ENCODE measurements at regions not wholly inside any gene's neighbourhood (a gene's known extent, or its start where the extent isn't known, plus 50 kb on each side); places are given as distances from the start of the nearest gene placed in this dataset.

GRCh38 chr14:98965076-98965475 is 306.9 kb downstream of the BCL11B start:
- Mint-ChIP-seq H3K36me3 (ENCODE audit: low read depth, unreplicated experiment) (no peaks in the 10 kb centered on the region), H3K4me1 (ENCODE audit: low read depth, unreplicated experiment) (no peaks in the 10 kb centered on the region), H3K4me3 (ENCODE audit: unreplicated experiment) (no peak overlapping the region), H3K27ac (ENCODE audit: unreplicated experiment) (no peak overlapping the region), H3K9me3 (ENCODE audit: unreplicated experiment) (peaks cover 4% of the 10 kb centered on the region), H3K27me3 (ENCODE audit: low read depth, unreplicated experiment) (peaks cover 52% of the 10 kb centered on the region)
- Histone ChIP-seq H3K27me3 (ENCODE audit: insufficient read depth, low read length) (no peaks in the 10 kb centered on the region), H4K20me1 (ENCODE audit: insufficient read depth, low read length) (no peaks in the 10 kb centered on the region), H3K9me3 (ENCODE audit: insufficient read depth, low read depth, low read length) (no peaks in the 10 kb centered on the region), H3K27ac (ENCODE audit: low read depth, low read length) (no peak overlapping the region), H3K4me1 (ENCODE audit: insufficient read depth, low read length) (no peaks in the 10 kb centered on the region), H3K4me2 (ENCODE audit: low read length) (no peak overlapping the region), H3K36me3 (ENCODE audit: insufficient read depth, low read length) (no peaks in the 10 kb centered on the region), H3K79me2 (ENCODE audit: insufficient read depth, low read length) (no peaks in the 10 kb centered on the region), H2AFZ (ENCODE audit: low read depth, low read length) (no peak overlapping the region), H3K4me3 (ENCODE audit: insufficient read depth, low read depth, low read length) (no peak overlapping the region), H3K9ac (ENCODE audit: low read length) (no peak overlapping the region)
- no peak for TF ChIP-seq EZH2 (IDR thresholded peaks at IDR 0.05; ENCODE audit: insufficient read depth, low read length)
- TF ChIP-seq, protein P1, sequence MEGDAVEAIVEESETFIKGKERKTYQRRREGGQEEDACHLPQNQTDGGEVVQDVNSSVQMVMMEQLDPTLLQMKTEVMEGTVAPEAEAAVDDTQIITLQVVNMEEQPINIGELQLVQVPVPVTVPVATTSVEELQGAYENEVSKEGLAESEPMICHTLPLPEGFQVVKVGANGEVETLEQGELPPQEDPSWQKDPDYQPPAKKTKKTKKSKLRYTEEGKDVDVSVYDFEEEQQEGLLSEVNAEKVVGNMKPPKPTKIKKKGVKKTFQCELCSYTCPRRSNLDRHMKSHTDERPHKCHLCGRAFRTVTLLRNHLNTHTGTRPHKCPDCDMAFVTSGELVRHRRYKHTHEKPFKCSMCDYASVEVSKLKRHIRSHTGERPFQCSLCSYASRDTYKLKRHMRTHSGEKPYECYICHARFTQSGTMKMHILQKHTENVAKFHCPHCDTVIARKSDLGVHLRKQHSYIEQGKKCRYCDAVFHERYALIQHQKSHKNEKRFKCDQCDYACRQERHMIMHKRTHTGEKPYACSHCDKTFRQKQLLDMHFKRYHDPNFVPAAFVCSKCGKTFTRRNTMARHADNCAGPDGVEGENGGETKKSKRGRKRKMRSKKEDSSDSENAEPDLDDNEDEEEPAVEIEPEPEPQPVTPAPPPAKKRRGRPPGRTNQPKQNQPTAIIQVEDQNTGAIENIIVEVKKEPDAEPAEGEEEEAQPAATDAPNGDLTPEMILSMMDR (IDR thresholded peaks at IDR 0.05; ENCODE audit: insufficient read depth, low read depth, low read length): no peak
- no peak for DNase-seq (ENCODE audit: low read depth)
- FAIRE-seq: no peak

DNA sequence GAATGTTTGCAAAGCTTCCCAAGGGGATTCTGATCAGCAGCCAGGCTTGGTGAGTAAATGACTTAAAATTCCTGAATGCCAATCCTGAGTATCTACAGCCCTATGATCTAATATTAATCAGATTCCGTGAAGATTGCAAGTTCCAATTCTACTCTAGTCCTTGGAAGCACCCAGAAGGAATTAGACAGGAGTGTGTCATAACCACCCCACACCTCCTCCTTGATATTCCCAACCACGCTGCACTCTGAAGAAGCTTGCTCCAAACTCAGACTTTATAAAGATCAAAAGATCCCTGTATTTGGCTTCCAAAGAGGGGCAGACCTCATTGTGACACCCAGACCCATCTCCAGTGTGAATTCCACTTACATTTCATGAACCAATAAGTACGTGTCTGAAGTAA is 306.0 kb downstream of the BCL11B start:
- TF ChIP-seq EZH2 (IDR thresholded peaks at IDR 0.05; ENCODE audit: insufficient read depth, low read length): no peak
- TF ChIP-seq, protein P1 (IDR thresholded peaks at IDR 0.05; ENCODE audit: insufficient read depth, low read depth, low read length): no peak
- Histone ChIP-seq H3K4me1 (ENCODE audit: insufficient read depth, low read length) (no peaks in the 10 kb centered on the region), H3K36me3 (ENCODE audit: insufficient read depth, low read length) (no peaks in the 10 kb centered on the region), H3K4me3 (ENCODE audit: insufficient read depth, low read depth, low read length) (no peak overlapping the region), H4K20me1 (ENCODE audit: insufficient read depth, low read length) (no peaks in the 10 kb centered on the region), H3K27me3 (ENCODE audit: insufficient read depth, low read length) (no peaks in the 10 kb centered on the region), H3K9ac (ENCODE audit: low read length) (no peak overlapping the region), H3K9me3 (ENCODE audit: insufficient read depth, low read depth, low read length) (no peaks in the 10 kb centered on the region), H2AFZ (ENCODE audit: low read depth, low read length) (no peak overlapping the region), H3K79me2 (ENCODE audit: insufficient read depth, low read length) (no peaks in the 10 kb centered on the region), H3K27ac (ENCODE audit: low read depth, low read length) (no peak overlapping the region), H3K4me2 (ENCODE audit: low read length) (no peak overlapping the region)
- DNase-seq (ENCODE audit: low read depth): no peak
- Mint-ChIP-seq H3K27ac (ENCODE audit: unreplicated experiment) (no peak overlapping the region), H3K4me3 (ENCODE audit: unreplicated experiment) (no peak overlapping the region), H3K4me1 (ENCODE audit: low read depth, unreplicated experiment) (no peaks in the 10 kb centered on the region), H3K27me3 (ENCODE audit: low read depth, unreplicated experiment) (peaks cover 43% of the 10 kb centered on the region), H3K9me3 (ENCODE audit: unreplicated experiment) (peaks cover 6% of the 10 kb centered on the region), H3K36me3 (ENCODE audit: low read depth, unreplicated experiment) (no peaks in the 10 kb centered on the region)
- no peak for FAIRE-seq

DNA sequence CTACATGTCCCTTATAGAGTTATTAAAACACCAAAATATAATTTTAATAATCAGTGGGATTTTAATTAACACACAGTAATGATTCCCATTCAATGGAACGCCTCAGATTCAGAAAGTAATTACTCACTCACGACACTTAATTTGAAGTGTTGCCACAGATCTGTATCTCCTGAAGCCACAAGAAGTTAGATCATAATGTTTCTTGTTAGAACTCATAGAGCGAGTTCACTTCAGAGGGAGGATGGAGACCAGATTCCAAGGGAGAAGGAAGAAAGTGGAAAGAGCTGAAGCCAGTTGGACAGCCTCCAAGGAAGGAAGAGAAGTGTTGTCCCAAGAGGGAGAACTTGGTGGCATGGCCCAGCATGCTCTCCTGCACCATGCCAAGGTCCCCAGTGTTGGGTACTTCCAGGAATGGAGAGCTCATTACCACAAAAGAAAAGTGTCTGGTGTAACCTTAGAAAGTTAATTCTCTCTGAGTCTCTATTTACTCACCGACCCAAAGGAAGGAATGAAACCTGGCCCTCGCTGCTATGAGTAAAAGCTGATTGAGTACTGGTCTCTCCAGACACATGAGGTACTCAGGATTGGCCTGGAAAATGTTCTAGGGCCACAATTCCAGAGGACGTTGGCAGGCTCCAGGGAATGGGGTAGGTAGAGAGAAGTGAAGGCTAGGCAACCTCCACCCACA is 305.4 kb downstream of the BCL11B start:
- Histone ChIP-seq H3K36me3 (ENCODE audit: insufficient read depth, low read length) (no peaks in the 10 kb centered on the region), H3K9me3 (ENCODE audit: insufficient read depth, low read depth, low read length) (no peaks in the 10 kb centered on the region), H2AFZ (ENCODE audit: low read depth, low read length) (no peak overlapping the region), H3K27me3 (ENCODE audit: insufficient read depth, low read length) (no peaks in the 10 kb centered on the region), H3K27ac (ENCODE audit: low read depth, low read length) (no peak overlapping the region), H3K4me3 (ENCODE audit: insufficient read depth, low read depth, low read length) (no peak overlapping the region), H3K4me1 (ENCODE audit: insufficient read depth, low read length) (no peaks in the 10 kb centered on the region), H3K9ac (ENCODE audit: low read length) (no peak overlapping the region), H3K4me2 (ENCODE audit: low read length) (no peak overlapping the region), H3K79me2 (ENCODE audit: insufficient read depth, low read length) (no peaks in the 10 kb centered on the region), H4K20me1 (ENCODE audit: insufficient read depth, low read length) (no peaks in the 10 kb centered on the region)
- Mint-ChIP-seq H3K4me3 (ENCODE audit: unreplicated experiment) (no peak overlapping the region), H3K36me3 (ENCODE audit: low read depth, unreplicated experiment) (no peaks in the 10 kb centered on the region), H3K4me1 (ENCODE audit: low read depth, unreplicated experiment) (no peaks in the 10 kb centered on the region), H3K27ac (ENCODE audit: unreplicated experiment) (no peak overlapping the region), H3K27me3 (ENCODE audit: low read depth, unreplicated experiment) (peaks cover 39% of the 10 kb centered on the region), H3K9me3 (ENCODE audit: unreplicated experiment) (peaks cover 6% of the 10 kb centered on the region)
- FAIRE-seq (no peak), DNase-seq (ENCODE audit: low read depth) (no peak)
- TF ChIP-seq, protein P1 (IDR thresholded peaks at IDR 0.05; ENCODE audit: insufficient read depth, low read depth, low read length): no peak
- TF ChIP-seq EZH2 (IDR thresholded peaks at IDR 0.05; ENCODE audit: insufficient read depth, low read length): no peak

All from astrocyte (in vitro differentiated cells and primary cell).